Activated CD8-positive, alpha-beta memory T cell treated with anti-CD3 and anti-CD28 coated beads, Interleukin-2, amount 10 ng/mL, durations not matched to agents 7 days and 5 days (primary cell): ENCODE measurements at regions not wholly inside any gene's neighbourhood (a gene's known extent, or its start where the extent isn't known, plus 50 kb on each side); places are given as distances from the start of the nearest gene placed in this dataset.
"Not testable (repeated sequence)": the region's sequence is repeated elsewhere in the genome, so short reads cannot be mapped to it uniquely, and the experiment has no call there.

Experiments
- ATAC-seq: fragments of 150-1000 bp; cut with Tn5 transposase; one replicate; pipeline ENCODE4 v1.10.0; 2021; ENCODE audit warnings: moderate library complexity
- CTCF ChIA-PET: fragments of 350-600 bp; sonication (Branson Sonifier 250); formaldehyde crosslinking; loops from one replicate; lab custom pipeline; 2021; ENCODE audit warnings: antibody characterized with exemption; lab: Charles Lee
- DNase-seq: peaks from one replicate; pipeline ENCODE4 v3.0.0-alpha.2; 2020
- H3K27ac Mint-ChIP-seq: one replicate; pipeline ENCODE4 v1.8.0; 2021; ENCODE audit warnings: mild to moderate bottlenecking, mixed read lengths
- H3K27me3 Mint-ChIP-seq: one replicate; pipeline ENCODE4 v1.8.0; 2021; ENCODE audit warnings: mixed read lengths
- H3K36me3 Mint-ChIP-seq: one replicate; pipeline ENCODE4 v1.8.0; 2021; ENCODE audit warnings: mild to moderate bottlenecking, mixed read lengths
- H3K4me1 Mint-ChIP-seq: one replicate; pipeline ENCODE4 v1.8.0; 2021; ENCODE audit warnings: mixed read lengths
- H3K4me3 Mint-ChIP-seq: one replicate; pipeline ENCODE4 v1.8.0; 2021; ENCODE audit warnings: mild to moderate bottlenecking, moderate library complexity, mixed read lengths
- H3K9me3 Mint-ChIP-seq: one replicate; pipeline ENCODE4 v1.8.0; 2022; ENCODE audit warnings: low read depth, mixed read lengths

- DNase-seq = no peak
- H3K27ac Mint-ChIP-seq = no peak overlapping the region
- no peaks in the 10 kb centered on the region for H3K9me3 Mint-ChIP-seq
- CTCF ChIA-PET = interaction anchor here (1.0 to 1.1 kb wide), 2 partner anchors 25 to 126 kb away, joined by 3 to 4 read pairs; no protein-coding TSS in a partner anchor
- no peak overlapping the region for H3K4me3 Mint-ChIP-seq
- peaks cover 5% of the 10 kb centered on the region for H3K4me1 Mint-ChIP-seq
- H3K27me3 Mint-ChIP-seq = peaks cover 4% of the 10 kb centered on the region
- no peaks in the 10 kb centered on the region for H3K36me3 Mint-ChIP-seq
- no peak for ATAC-seq
Measured at GRCh38 chr7:142657376-142657775, 91.9 kb upstream of the PRSS1 start.

DNA sequence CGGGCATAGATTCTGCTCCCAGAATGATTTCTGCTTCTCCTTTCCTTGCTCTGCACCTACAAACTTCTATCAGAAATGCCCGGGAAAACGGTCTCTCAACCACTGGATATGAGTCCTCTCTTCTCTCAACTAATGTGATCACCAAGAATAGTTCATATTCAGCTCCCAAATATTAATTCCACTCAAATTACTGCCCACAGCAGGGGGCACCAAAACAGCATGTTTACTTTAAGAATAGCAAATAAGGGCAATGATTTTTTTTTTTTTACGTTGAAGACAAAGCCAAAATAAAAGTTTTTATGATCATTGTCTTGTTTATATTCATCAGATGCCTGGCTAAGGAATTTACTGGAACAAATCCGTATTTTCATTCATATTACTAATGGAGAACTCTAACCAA is 94.9 kb upstream of the PRSS1 start:
- DNase-seq (no peak), ATAC-seq (no peak)
- H3K9me3 Mint-ChIP-seq = no peaks in the 10 kb centered on the region
- H3K4me1 Mint-ChIP-seq = peaks cover 5% of the 10 kb centered on the region
- H3K4me3 Mint-ChIP-seq = no peak overlapping the region
- H3K27ac Mint-ChIP-seq = no peak overlapping the region
- no peaks in the 10 kb centered on the region for H3K36me3 Mint-ChIP-seq
- CTCF ChIA-PET = no interaction called here
- peaks cover 7% of the 10 kb centered on the region for H3K27me3 Mint-ChIP-seq

GRCh38 chr7:142647749-142648148 is 101.5 kb upstream of the PRSS1 start:
- no peak for ATAC-seq
- CTCF ChIA-PET = no interaction called here
- Mint-ChIP-seq H3K27ac (no peak overlapping the region), H3K9me3 (no peaks in the 10 kb centered on the region), H3K4me3 (no peak overlapping the region), H3K27me3 (peaks cover 16% of the 10 kb centered on the region), H3K36me3 (no peaks in the 10 kb centered on the region), H3K4me1 (peaks cover 6% of the 10 kb centered on the region)
- DNase-seq = no peak

DNA sequence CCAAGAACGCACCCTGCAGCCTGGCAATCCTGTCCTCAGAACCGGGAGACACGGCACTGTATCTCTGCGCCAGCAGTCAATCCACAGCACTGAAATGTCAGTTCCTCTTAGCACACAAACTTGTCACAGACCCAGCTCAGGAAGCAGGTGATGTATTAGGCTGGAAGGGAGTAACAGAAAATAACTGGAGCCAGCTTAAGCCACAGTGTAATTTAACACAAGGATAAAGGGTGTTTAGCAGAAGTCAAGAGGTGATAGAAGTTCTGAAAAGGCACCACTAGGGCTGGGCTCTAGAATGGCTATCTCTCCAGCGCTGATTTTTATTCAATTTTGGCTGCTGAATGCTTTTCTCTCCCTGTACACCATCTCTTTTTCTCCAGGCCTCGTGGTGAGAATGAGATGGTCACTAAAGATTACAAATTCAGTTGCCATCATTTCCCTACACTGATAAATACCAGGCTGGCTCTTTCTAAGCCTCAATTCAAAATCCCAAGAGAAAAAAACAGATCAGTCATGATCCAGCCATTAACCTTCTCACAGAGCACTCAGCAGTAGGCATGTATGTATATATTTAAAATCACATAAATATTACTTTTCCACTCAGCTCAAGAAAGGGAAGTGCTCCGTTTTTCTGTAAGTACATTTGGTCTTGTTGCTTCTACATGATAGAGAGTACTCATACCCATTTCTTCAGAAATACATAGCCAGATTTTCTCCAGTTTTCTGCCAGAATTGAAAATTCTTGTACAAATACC is 102.7 kb upstream of the PRSS1 start:
- Mint-ChIP-seq H3K27ac (peak overlapping the region; percentile 59), H3K27me3 (peaks cover 16% of the 10 kb centered on the region), H3K4me3 (peak overlapping the region; percentile 52), H3K9me3 (no peaks in the 10 kb centered on the region), H3K4me1 (peaks cover 10% of the 10 kb centered on the region), H3K36me3 (no peaks in the 10 kb centered on the region)
- DNase-seq (no peak), ATAC-seq (no peak)
- CTCF ChIA-PET = interaction anchor here (1.5 kb wide), 1 partner anchor 137 kb away, joined by 3 read pairs; no protein-coding TSS in a partner anchor

DNA sequence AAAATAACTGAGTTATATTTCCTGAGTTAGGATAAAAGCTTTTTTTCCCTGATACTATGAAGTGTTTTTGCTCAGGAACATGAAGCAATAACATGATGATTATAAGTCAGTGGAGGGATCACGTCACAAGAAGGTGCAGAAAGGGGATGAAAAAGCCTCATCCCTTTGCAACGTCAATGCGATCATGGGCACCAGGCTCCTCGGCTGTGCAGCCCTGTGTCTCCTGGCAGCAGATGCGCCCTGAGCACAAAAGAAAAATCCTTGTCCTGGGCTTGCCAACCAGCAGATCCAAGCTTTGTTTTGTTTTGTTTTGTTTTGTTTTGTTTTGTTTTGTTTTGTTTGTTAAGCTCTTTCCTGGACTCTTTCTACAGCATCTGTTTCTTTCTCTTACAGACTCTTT is 103.5 kb upstream of the PRSS1 start:
- Mint-ChIP-seq H3K27me3 (peaks cover 14% of the 10 kb centered on the region), H3K27ac (peak overlapping the region; percentile 59), H3K9me3 (no peaks in the 10 kb centered on the region), H3K4me3 (peak overlapping the region; percentile 52), H3K36me3 (no peaks in the 10 kb centered on the region), H3K4me1 (peaks cover 12% of the 10 kb centered on the region)
- DNase-seq (no peak), ATAC-seq (no peak)
- CTCF ChIA-PET = interaction anchor here (1.5 kb wide), 1 partner anchor 137 kb away, joined by 3 read pairs; no protein-coding TSS in a partner anchor

DNA sequence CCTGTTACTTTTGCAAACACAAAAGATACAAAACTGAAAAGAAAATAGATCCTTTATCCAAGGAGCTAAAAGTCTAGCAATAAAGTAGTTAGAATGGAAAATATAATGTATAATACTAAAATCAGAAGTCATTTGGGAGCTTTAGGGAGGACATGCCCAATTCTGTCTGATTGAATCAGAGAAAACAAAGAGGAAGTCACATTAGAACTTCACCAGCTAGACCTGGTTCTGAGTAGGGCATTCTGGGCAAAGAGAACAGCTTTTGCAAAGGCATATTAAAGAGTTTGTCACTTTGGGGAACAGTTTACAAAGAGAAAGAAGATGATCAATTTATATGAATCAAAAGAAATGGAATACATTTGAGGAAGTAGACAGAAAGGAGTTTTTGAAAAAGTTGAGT is 107.0 kb upstream of the PRSS1 start:
- Mint-ChIP-seq H3K27ac (peak overlapping the region; percentile 47), H3K4me3 (no peak overlapping the region), H3K27me3 (peaks cover 11% of the 10 kb centered on the region), H3K36me3 (no peaks in the 10 kb centered on the region), H3K9me3 (no peaks in the 10 kb centered on the region), H3K4me1 (peaks cover 14% of the 10 kb centered on the region)
- ATAC-seq = no peak
- DNase-seq = no peak
- CTCF ChIA-PET = interaction anchor here (1.1 to 1.2 kb wide), 2 partner anchors 141 to 168 kb away, joined by 3 read pairs; no protein-coding TSS in a partner anchor

- Mint-ChIP-seq H3K27me3 (peaks cover 10% of the 10 kb centered on the region), H3K4me1 (peaks cover 16% of the 10 kb centered on the region)
- DNase-seq, H3K9me3 Mint-ChIP-seq, H3K27ac Mint-ChIP-seq, ATAC-seq, H3K36me3 Mint-ChIP-seq, H3K4me3 Mint-ChIP-seq: not testable (repeated sequence)
- CTCF ChIA-PET = interaction anchor here (1.1 to 1.3 kb wide), 2 partner anchors 170 to 599 kb away, joined by 3 read pairs; no protein-coding TSS in a partner anchor
Measured at GRCh38 chr7:142641252-142641651, 108.0 kb upstream of the PRSS1 start.

DNA sequence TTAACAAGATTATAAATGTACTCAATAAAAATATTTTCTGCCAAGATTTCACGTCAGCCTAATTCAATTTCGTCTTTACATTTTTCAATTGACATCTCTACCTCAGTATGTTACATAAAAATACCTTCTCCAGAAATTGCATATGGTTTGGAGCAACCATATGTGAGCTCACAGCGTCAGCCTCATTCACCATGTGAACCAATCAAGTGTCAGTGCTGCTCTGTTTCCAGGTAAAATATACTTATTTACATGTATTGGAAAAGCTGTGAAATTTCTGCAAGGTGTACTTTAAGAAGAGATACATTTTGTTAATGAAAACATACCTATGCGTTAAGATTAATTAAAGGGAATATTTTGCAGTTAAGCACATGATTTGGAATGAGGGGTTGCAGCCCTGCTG is 110.7 kb upstream of the PRSS1 start:
- no peaks in the 10 kb centered on the region for H3K9me3 Mint-ChIP-seq
- DNase-seq (no peak), ATAC-seq (no peak)
- CTCF ChIA-PET = no interaction called here
- peaks cover 5% of the 10 kb centered on the region for H3K27me3 Mint-ChIP-seq
- peaks cover 1% of the 10 kb centered on the region for H3K36me3 Mint-ChIP-seq
- H3K4me3 Mint-ChIP-seq = no peak overlapping the region
- H3K27ac Mint-ChIP-seq = no peak overlapping the region
- peaks cover 11% of the 10 kb centered on the region for H3K4me1 Mint-ChIP-seq

- CTCF ChIA-PET = interaction anchor here (0.9 to 6.3 kb wide), 5 partner anchors 11 to 578 kb away, joined by 3 to 68 read pairs (median 5); no protein-coding TSS in a partner anchor
- Mint-ChIP-seq H3K27ac (peak overlapping the region; percentile 90), H3K36me3 (peaks cover 1% of the 10 kb centered on the region), H3K27me3 (peaks cover 2% of the 10 kb centered on the region), H3K4me1 (peaks cover 15% of the 10 kb centered on the region), H3K9me3 (no peaks in the 10 kb centered on the region), H3K4me3 (peak overlapping the region; percentile 72)
- ATAC-seq = peak; percentile 45
- no peak for DNase-seq
Measured at GRCh38 chr7:142637240-142637639, 112.0 kb upstream of the PRSS1 start.

DNA sequence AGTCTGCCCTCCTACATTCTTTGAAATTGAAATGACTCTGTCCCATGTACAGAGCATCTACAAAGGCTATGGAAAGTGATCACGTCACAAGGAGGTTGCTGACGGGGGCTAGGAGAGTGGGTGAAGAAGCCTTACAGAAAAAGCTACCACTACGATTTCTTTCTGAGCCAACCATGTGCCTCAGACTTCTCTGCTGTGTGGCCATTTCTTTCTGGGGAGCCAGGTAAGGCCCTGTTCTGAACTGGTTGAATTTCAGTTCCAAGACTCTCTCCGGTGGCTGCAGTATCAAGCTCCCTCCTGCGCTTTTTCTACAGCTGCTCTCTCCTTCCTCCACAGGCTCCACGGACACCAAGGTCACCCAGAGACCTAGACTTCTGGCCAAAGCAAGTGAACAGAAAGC is 112.5 kb upstream of the PRSS1 start:
- ATAC-seq (peak; percentile 64), DNase-seq (no peak)
- H3K9me3 Mint-ChIP-seq = no peaks in the 10 kb centered on the region
- peaks cover 2% of the 10 kb centered on the region for H3K27me3 Mint-ChIP-seq
- H3K4me3 Mint-ChIP-seq = peak overlapping the region; percentile 72
- H3K27ac Mint-ChIP-seq = peak overlapping the region; percentile 90
- H3K4me1 Mint-ChIP-seq = peaks cover 17% of the 10 kb centered on the region
- peaks cover 1% of the 10 kb centered on the region for H3K36me3 Mint-ChIP-seq
- CTCF ChIA-PET = interaction anchor here (0.9 to 6.3 kb wide), 5 partner anchors 10 to 579 kb away, joined by 3 to 68 read pairs (median 5); no protein-coding TSS in a partner anchor

- CTCF ChIA-PET = interaction anchor here (1.9 to 6.3 kb wide), 2 partner anchors 32 to 148 kb away, joined by 4 to 68 read pairs; no protein-coding TSS in a partner anchor
- H3K27me3 Mint-ChIP-seq, ATAC-seq: not testable (repeated sequence)
Measured at GRCh38 chr7:142636107-142636506, 113.2 kb upstream of the PRSS1 start.

GRCh38 chr7:142632271-142633134 is 116.8 kb upstream of the PRSS1 start:
- Mint-ChIP-seq H3K27me3 (no peaks in the 10 kb centered on the region), H3K9me3 (no peaks in the 10 kb centered on the region), H3K4me3 (no peak overlapping the region), H3K36me3 (peaks cover 1% of the 10 kb centered on the region), H3K27ac (no peak overlapping the region), H3K4me1 (peaks cover 11% of the 10 kb centered on the region)
- DNase-seq (peak; percentile 62), ATAC-seq (peak; percentile 86)
- CTCF ChIA-PET = interaction anchor here (0.7 to 6.3 kb wide), 16 partner anchors 13 to 583 kb away, joined by 3 to 68 read pairs (median 4); no protein-coding TSS in a partner anchor

More at GRCh38 chr7:142636107-142636506, 113.2 kb upstream of the PRSS1 start:
- not testable (repeated sequence) for H3K9me3 Mint-ChIP-seq, H3K27ac Mint-ChIP-seq, DNase-seq, H3K4me3 Mint-ChIP-seq, H3K36me3 Mint-ChIP-seq
- peaks cover 13% of the 10 kb centered on the region for H3K4me1 Mint-ChIP-seq
